Stimulated activated CD8-positive, alpha-beta memory T cell treated with anti-CD3 and anti-CD28 coated beads, Interleukin-15, amount 100 ng/mL, for 24 hours (primary cell): ENCODE measurements at regions not wholly inside any gene's neighbourhood (a gene's known extent, or its start where the extent isn't known, plus 50 kb on each side); places are given as distances from the start of the nearest gene placed in this dataset.

ENCODE experiments used
- DNase-seq: peaks from one replicate; pipeline ENCODE4 v3.0.0-alpha.2; 2020; ENCODE audit warnings: low read depth

DNA sequence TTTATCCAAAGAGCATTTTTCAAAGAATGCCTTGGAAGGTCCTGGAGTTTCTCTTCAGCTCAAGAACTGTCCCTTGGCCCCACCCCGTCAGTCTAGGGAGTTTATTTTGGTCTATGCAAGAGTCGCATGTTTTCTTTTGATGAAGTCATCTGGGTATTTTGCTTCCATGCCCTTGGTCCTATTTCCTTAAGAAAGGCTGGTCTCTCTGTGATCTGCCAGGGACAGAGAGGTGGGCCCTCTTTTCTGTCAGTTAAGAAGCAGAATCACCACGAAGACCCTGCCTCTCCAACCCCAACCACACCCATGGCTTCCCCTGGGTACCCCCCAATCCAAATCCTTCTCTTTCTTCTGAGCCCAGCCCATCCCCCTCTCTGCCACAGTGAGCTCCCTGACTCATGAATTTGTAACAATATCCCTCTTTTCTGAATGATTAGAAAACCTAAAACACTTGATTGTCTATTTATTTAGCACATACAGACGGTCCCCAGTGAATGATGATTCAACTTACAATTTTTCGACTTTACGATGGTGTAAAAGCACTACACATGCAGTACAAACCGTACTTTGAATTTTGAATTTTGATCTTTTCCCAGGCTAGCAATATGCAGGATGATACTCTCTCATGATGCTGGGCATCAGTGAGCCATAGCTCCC lies 163.5 kb upstream of the ADRA1B start:
- no peak for DNase-seq

DNA sequence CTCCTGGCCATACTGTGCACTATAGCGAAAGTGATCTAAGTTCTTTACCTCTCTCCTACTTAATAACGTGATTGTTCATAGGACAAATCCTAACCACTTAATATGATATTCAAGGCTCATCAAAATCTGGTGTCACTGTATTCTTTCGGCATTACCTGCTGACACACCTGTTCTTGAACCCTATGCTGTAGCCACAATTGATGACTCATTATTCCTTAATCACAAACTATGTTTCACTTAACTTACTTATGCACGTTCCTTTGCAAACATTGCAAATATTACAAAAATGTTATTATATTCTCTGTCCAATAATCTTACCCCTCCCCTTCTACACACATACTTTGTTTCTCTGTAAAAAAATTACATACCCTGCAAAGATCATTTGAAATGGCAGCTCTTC lies 158.1 kb upstream of the ADRA1B start:
- DNase-seq, result no peak

- no peak for DNase-seq
These were observed 156.4 kb upstream of the ADRA1B start for GRCh38 chr5:159759791-159760290.

DNA sequence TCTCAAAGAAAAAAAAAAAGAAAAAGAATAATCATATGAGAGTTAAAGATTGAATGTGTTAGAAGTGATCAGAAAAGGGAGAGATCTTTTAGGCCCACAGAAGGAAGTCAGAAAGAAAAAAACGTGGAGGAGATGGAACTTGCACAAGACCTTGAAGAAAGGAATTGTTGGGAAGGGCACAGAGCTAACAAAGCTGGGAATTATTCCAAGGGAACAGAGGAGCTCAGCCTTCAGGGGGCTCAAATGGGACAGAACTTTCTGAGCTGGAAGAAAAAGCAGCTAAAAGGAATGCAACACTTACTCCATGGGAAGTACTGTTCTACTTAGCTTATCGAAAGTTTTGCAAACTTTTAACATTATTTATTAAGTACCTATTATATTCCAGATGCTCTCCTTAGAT lies 153.4 kb upstream of the ADRA1B start:
- DNase-seq, result no peak

GRCh38 chr5:159763562-159763961 lies 152.7 kb upstream of the ADRA1B start:
- no peak for DNase-seq

DNA sequence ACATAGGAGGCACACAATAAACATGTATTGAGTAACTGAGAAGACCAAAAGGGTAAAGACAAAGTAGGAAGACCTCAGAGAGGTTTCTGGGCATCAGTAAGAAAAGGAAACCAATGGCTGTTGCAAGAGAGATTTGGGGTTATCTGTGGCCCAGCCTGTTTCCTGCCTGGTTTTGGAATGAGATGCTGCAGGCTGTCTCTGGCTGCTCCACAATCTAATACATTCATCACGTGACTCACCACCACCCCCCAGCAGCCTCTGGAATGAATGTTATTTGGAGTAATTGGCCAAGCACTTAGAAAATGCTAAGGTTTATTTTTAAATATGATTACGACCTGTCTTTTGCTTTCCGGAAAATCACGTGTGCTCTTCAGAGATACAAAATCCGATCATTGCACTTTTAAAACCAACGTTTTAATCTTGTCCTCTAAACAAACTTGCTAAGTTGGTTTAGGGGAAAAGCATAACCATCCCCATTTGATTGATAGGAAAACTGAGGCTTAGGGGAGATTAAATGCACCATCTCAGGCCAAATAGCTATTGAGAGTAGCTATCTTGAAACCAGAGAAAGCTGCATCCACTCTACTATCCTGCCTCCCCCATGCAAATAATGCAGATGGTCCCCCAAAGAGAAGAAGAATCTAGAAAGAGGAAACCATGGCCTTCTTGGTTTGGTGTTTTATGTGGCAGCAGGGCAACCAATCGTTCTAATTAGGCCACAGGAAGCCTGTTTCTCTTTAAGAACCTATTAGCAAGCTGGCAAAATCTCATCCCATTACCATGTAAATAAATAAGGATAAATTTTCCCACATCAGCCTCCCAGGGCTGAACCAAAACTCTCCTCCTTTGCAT lies 151.8 kb upstream of the ADRA1B start:
- no peak for DNase-seq

DNA sequence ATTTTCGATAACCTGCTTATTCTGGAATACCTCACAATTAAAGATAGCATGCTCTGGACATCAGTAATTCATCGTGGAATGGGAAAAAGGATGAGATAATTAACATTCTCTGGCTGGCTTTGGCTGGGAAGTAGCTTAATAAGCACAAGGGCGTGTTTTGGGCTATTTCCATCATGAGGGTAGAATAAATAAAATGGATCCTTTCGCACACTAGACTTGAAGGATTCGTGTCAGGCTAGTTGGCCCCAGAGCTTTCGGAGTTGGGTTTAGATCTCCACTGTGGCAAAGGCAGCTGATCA lies 151.2 kb upstream of the ADRA1B start:
- no peak for DNase-seq

- no peak for DNase-seq
These were observed 150.3 kb upstream of the ADRA1B start for GRCh38 chr5:159765760-159766517.

GRCh38 chr5:159768243-159768642 lies 148.0 kb upstream of the ADRA1B start:
- DNase-seq, result no peak

GRCh38 chr5:159772698-159773061 lies 143.6 kb upstream of the ADRA1B start:
- no peak for DNase-seq

GRCh38 chr5:159773062-159773924 lies 143.0 kb upstream of the ADRA1B start:
- DNase-seq, result peak; percentile 52

DNA sequence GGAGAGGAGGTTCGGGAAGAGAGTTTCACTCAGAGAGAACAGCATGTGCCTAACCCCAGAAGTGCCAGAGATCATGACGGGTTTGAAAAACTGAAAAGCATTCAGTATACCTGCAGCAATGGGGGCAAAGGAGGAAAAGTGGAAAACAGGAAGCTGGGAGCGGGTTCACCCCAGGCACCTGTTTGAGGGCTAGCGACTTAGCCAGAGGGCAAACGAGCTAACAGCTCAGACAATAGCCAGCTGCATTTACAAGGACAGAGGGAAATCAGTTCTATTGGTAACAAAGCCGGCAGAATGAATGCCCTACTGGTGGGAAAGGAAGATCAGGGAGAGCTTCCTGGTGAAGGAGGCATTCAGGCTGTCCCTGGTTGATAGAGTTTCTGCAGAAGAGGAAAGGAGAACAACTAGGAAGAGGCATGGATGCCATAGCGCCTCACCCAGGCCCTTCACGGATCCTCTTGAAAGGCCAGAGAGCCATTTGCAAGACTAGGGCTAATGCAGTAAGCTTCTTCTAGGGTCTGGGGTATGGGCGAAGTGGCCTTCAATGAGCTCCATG lies 141.7 kb upstream of the ADRA1B start:
- DNase-seq, result no peak

- no peak for DNase-seq
These were observed 140.4 kb upstream of the ADRA1B start for GRCh38 chr5:159775890-159776289.

- DNase-seq, result no peak
These were observed 139.1 kb upstream of the ADRA1B start for GRCh38 chr5:159777049-159777660.

DNA sequence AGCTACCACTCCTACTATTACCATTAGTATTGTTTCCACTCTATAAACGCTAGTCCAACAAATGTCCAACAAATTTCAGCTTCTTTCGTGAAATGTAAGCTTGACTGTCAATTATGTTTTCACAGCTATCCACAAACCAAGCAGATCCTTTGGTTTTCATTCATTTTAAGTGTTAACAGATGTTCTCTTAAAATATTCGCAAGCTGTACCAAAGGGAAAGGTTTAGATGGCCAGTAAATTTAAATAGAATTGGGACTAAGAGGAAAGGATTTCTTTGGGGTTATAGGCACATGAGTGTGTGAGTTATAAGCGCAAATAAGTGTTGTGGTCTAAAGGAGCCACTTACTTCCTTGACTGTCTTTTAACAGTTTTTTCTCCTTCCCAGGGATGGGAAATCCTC lies 136.8 kb upstream of the ADRA1B start:
- no peak for DNase-seq

DNA sequence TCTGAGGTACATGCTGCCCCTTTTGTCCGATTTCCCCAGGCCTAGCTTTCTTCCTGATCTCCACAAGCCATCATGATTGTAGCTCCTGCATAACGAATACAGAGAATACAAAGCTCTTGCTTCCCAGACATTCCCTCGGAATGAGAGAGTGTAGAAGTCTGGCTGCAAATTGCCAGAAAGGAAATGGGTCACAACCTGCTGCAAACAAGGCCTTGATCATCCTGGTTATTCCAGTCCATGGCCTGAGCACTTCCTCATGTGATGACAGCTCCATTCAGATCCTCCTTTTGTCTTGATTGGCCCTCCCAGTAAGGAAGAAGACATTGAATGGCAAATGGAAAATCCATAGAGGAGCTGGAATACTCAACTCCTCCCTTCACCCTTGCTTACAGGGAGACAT lies 136.0 kb upstream of the ADRA1B start:
- DNase-seq, result no peak

DNA sequence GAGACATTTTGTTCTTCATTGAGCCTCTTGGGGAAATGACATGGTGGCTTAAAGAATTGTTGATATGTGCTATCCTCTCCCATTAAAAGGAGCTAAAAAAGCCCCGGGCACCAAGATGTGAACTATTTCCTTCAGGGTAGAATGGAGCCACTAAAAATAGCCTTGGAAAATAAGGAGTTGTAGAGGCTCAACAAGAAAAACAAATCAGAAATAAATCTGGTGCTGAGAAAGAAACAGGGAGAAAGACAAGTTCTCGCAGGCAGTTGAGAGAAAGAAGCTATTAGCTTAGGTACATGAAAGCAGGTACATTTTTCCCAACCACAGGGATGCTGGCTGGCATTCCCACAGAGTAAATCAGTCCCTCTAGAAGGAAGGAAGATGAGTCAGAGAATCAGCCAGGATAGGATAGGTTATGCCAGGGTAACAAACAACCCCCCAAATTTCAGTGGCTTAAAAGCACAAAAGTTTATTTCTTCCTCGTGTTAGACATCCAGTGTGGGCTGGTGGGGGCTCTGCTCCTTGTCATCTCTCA lies 134.6 kb upstream of the ADRA1B start:
- no peak for DNase-seq

- no peak for DNase-seq
These were observed 133.9 kb upstream of the ADRA1B start for GRCh38 chr5:159782197-159782994.

- DNase-seq, result no peak
These were observed 133.3 kb upstream of the ADRA1B start for GRCh38 chr5:159782995-159783300.

DNA sequence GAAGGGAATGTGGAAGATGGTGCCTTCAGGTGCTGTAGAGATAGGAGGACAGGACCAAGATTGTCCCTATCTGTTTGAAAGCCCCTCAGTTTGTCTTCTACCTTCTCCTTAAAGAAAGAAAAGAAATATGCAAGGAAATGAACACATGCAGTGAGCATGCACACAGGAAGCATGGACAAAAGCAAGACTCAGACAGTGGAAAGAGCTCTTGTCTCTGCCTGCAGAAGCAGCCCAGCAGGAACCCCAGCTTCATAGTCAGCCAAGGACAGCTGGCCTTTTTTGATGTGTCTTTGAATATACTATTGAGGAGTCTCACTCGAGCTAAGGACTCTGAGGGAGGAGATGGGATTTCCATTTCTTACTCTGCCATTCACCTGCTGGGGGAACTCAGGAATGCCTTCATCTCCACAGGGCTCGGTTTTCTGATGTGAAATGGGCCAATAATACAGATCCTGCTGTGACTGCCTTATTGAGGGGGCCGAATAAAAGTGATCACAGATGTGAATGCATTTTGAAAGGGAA lies 132.5 kb upstream of the ADRA1B start:
- no peak for DNase-seq
